Fibroblast of lung (primary cell): ENCODE measurements at regions not wholly inside any gene's neighbourhood (a gene's known extent, or its start where the extent isn't known, plus 50 kb on each side); places are given as distances from the start of the nearest gene placed in this dataset.

Source experiments
- DNase-seq, 2 donors: peaks; one replicate each; pipeline versions ENCODE4 v3.0.0 to v3.0.0-alpha.2; 2010; ENCODE audit warnings: low read depth in 2 of 2
- H2AFZ ChIP-seq: 2 replicates; pipeline ENCODE4 v1.5.1; 2012; ENCODE audit warnings: low read length, control low read depth, inconsistent platforms
- H3K27ac ChIP-seq: 2 replicates; pipeline ENCODE4 v1.5.1; 2011; ENCODE audit warnings: low read length, control low read depth; ENCODE audit not compliant: insufficient read depth
- H3K27me3 ChIP-seq: 2 replicates; pipeline ENCODE4 v1.5.1; 2011; ENCODE audit warnings: mild to moderate bottlenecking, low read length; ENCODE audit not compliant: control insufficient read depth, insufficient read depth
- H3K36me3 ChIP-seq: 2 replicates; pipeline ENCODE4 v1.5.1; 2011; ENCODE audit warnings: low read length; ENCODE audit not compliant: control insufficient read depth, insufficient read depth
- H3K4me1 ChIP-seq: 2 replicates; pipeline ENCODE4 v1.5.1; 2011; ENCODE audit warnings: low read length; ENCODE audit not compliant: control insufficient read depth, insufficient read depth; ENCODE audit errors: extremely low read depth
- H3K4me2 ChIP-seq: 2 replicates; pipeline ENCODE4 v1.5.1; 2011; ENCODE audit warnings: low read length, control low read depth; ENCODE audit not compliant: insufficient read depth; ENCODE audit errors: extremely low read depth
- H3K4me3 ChIP-seq, 4 experiments: fragments of 200-600 bp in 1 of 4; sonication (generic) in 1 of 4; replicated peaks in 1 of 4; 2 replicates each; pipeline ENCODE4 v1.5.1; 2011 to 2016; ENCODE audit warnings: low read length in 4 of 4, low read depth in 3 of 4, mild to moderate bottlenecking in 3 of 4, control low read depth in 2 of 4, inconsistent platforms in 1 of 4, mixed read lengths in 1 of 4; ENCODE audit not compliant: insufficient read depth in 1 of 4; ENCODE audit errors: control extremely low read depth in 1 of 4
- H3K79me2 ChIP-seq: 2 replicates; pipeline ENCODE4 v1.5.1; 2012; ENCODE audit warnings: mild to moderate bottlenecking, low read length, inconsistent platforms; ENCODE audit not compliant: control insufficient read depth, insufficient read depth
- H3K9ac ChIP-seq: 2 replicates; pipeline ENCODE4 v1.5.1; 2011; ENCODE audit warnings: mild to moderate bottlenecking, low read length, control low read depth; ENCODE audit not compliant: insufficient read depth
- H3K9me3 ChIP-seq: 2 replicates; pipeline ENCODE4 v1.5.1; 2012; ENCODE audit warnings: low read depth, low read length; ENCODE audit not compliant: control insufficient read depth, insufficient read depth
- H4K20me1 ChIP-seq: 2 replicates; pipeline ENCODE4 v1.5.1; 2011; ENCODE audit warnings: low read length; ENCODE audit not compliant: control insufficient read depth, insufficient read depth; ENCODE audit errors: extremely low read depth
- EZH2 ChIP-seq: IDR thresholded peaks from 2 replicates; pipeline ENCODE4 v1.5.1; 2012; ENCODE audit warnings: low read length, control low read depth, mild to moderate bottlenecking; ENCODE audit errors: missing control alignments
- TF ChIP-seq, protein P1 (sequence below), 2 donors: IDR thresholded peaks in 1 of 2; conservative IDR thresholded peaks in 1 of 2; 1 replicate in 1 of 2; 2 replicates in 1 of 2; pipeline ENCODE4 v1.5.1; 2011 to 2012; ENCODE audit warnings: low read length in 2 of 2, control low read depth in 1 of 2, inconsistent platforms in 1 of 2, low read depth in 1 of 2, mild to moderate bottlenecking in 1 of 2

DNA sequence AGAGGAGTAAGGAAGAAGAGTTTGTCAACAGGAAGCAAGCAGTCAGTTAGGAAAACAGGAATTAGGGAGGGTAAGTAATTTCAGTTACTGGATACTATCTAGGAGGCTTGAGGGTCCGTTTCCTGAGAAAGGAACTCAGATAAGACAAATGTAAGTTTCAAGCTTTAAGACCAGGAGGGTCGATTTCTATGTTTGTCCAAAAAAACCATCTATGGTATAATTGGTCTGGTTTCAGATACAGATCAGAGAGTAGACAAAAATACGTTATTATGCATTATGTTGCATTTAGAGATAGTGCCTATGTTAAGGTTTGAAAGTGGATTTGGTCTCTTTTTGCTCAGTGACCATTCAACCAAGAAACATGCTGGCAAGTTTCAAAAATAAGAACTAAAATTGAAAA, 789.6 kb upstream of the PCDH20 start:
- Histone ChIP-seq H3K27me3 (no peaks in the 10 kb centered on the region), H3K9me3 (no peaks in the 10 kb centered on the region), H3K9ac (no peak overlapping the region), H3K79me2 (no peaks in the 10 kb centered on the region), H3K36me3 (no peaks in the 10 kb centered on the region), H3K4me2 (no peak overlapping the region), H3K4me3 (no peak overlapping the region), H3K27ac (no peak overlapping the region), H4K20me1 (no peaks in the 10 kb centered on the region), H2AFZ (no peak overlapping the region), H3K4me1 (no peaks in the 10 kb centered on the region)
- no peak for TF ChIP-seq EZH2
- TF ChIP-seq, protein P1, sequence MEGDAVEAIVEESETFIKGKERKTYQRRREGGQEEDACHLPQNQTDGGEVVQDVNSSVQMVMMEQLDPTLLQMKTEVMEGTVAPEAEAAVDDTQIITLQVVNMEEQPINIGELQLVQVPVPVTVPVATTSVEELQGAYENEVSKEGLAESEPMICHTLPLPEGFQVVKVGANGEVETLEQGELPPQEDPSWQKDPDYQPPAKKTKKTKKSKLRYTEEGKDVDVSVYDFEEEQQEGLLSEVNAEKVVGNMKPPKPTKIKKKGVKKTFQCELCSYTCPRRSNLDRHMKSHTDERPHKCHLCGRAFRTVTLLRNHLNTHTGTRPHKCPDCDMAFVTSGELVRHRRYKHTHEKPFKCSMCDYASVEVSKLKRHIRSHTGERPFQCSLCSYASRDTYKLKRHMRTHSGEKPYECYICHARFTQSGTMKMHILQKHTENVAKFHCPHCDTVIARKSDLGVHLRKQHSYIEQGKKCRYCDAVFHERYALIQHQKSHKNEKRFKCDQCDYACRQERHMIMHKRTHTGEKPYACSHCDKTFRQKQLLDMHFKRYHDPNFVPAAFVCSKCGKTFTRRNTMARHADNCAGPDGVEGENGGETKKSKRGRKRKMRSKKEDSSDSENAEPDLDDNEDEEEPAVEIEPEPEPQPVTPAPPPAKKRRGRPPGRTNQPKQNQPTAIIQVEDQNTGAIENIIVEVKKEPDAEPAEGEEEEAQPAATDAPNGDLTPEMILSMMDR (conservative IDR thresholded peaks at IDR 0.05 in 1 of 2, IDR thresholded peaks at IDR 0.05 in 1 of 2; ENCODE audit: low read depth in 1 of 2, low read length in 2 of 2): no peak
- no peak for DNase-seq

GRCh38 chr13:62194371-62194770, 778.7 kb upstream of the PCDH20 start:
- no peaks in the 10 kb centered on the region for H4K20me1 ChIP-seq
- no peak overlapping the region for H3K4me3 ChIP-seq
- no peaks in the 10 kb centered on the region for H3K36me3 ChIP-seq
- H3K4me1 ChIP-seq: no peaks in the 10 kb centered on the region
- TF ChIP-seq, protein P1 (conservative IDR thresholded peaks at IDR 0.05 in 1 of 2, IDR thresholded peaks at IDR 0.05 in 1 of 2; ENCODE audit: low read depth in 1 of 2, low read length in 2 of 2): no peak
- TF ChIP-seq EZH2: no peak
- no peak for DNase-seq
- H3K9me3 ChIP-seq: no peaks in the 10 kb centered on the region
- no peak overlapping the region for H3K4me2 ChIP-seq
- H2AFZ ChIP-seq: no peak overlapping the region
- no peak overlapping the region for H3K27ac ChIP-seq
- H3K79me2 ChIP-seq: no peaks in the 10 kb centered on the region
- H3K27me3 ChIP-seq: no peaks in the 10 kb centered on the region
- no peak overlapping the region for H3K9ac ChIP-seq

- Histone ChIP-seq H2AFZ (no peak overlapping the region), H4K20me1 (no peaks in the 10 kb centered on the region), H3K4me1 (no peaks in the 10 kb centered on the region), H3K9ac (no peak overlapping the region), H3K27ac (no peak overlapping the region), H3K4me2 (no peak overlapping the region), H3K9me3 (no peaks in the 10 kb centered on the region), H3K27me3 (no peaks in the 10 kb centered on the region), H3K36me3 (no peaks in the 10 kb centered on the region), H3K4me3 (no peak overlapping the region), H3K79me2 (no peaks in the 10 kb centered on the region)
- no peak for DNase-seq
- TF ChIP-seq, protein P1 (conservative IDR thresholded peaks at IDR 0.05 in 1 of 2, IDR thresholded peaks at IDR 0.05 in 1 of 2; ENCODE audit: low read depth in 1 of 2, low read length in 2 of 2): no peak
- no peak for TF ChIP-seq EZH2
These were observed 778.3 kb upstream of the PCDH20 start for GRCh38 chr13:62193919-62194318.
